ENCODE measurements at regions not wholly inside any gene's neighbourhood (a gene's known extent, or its start where the extent isn't known, plus 50 kb on each side); places are given as distances from the start of the nearest gene placed in this dataset.

DNA sequence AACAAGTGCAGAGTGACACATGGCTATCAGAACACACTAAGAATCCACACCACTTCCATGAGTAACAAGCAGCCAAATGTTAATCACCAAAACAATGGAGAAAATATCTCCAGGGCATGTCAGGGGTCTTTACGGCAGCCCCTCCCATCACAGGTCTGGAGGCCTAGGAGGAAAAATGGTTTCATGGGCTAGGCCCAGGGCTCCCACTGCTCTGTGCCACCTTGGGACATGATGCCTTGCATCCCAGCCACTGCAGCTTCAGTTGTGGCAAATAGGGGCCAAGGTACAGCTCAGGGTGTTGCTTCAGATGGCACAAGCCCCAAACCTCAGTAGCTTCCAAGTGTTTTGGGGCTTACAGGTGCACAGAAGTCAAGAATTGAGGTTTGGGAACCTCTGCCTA is 66.6 kb downstream of the NEURL3 start:
- in situ Hi-C loops (cut with HindIII; ENCODE audit: low pct_unique_long_range_greater_than_20kb, low sequenced_read_pairs), result loop anchor here (25.0 kb wide), 1 partner anchor 99 kb away; the partner anchor contains the start of gene ARID5A

DNA sequence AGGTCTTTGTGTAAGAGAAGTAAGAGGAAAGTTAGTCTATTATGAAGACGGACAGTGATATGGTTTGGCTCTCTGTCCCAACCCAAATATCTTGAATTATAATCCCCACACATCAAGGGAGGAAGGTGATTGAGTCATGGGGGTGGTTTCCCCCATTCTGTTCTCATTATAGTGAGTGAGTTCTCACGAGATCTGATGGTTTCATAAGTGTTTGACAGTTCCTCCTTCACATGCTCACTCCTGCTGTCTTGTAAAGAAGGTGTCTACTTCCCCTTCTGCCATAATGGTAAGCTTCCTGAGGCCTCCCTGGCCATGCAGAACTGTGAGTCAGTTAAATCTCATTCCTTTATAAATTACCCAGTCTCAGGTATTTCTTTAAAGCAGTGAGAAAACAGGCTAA is 67.6 kb downstream of the NEURL3 start:
- DNase-seq (ENCODE audit: low read depth, low spot score), result no peak
- in situ Hi-C loops (cut with HindIII; ENCODE audit: low pct_unique_long_range_greater_than_20kb, low sequenced_read_pairs), result loop anchor here (25.0 kb wide), 1 partner anchor 100 kb away; the partner anchor contains the start of gene ARID5A

More for the DNA sequence above, 66.6 kb downstream of the NEURL3 start:
- DNase-seq (ENCODE audit: low read depth, low spot score), result no peak

DNA sequence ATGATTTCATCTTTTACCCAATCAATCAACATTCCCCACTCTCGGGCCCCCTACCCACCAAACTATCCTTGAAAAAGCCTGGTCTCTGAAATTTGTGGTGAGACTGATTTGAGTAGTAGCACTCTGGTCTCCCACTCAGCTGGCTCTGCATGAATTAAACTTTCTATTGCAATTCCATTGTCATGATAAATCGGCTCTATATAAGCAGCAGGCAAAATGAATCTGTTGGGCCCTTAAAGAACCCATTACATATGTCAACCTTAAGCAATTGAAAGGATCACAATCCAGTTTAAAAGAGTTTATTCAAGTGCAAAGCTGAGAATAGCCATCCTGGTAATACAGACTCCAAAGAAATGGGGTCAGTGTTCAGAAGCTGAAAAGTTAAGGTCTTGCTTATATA is 68.2 kb downstream of the NEURL3 start:
- in situ Hi-C loops (cut with HindIII; ENCODE audit: low pct_unique_long_range_greater_than_20kb, low sequenced_read_pairs), result loop anchor here (25.0 kb wide), 1 partner anchor 100 kb away; the partner anchor contains the start of gene ARID5A
- no peak for DNase-seq (ENCODE audit: low read depth, low spot score)

DNA sequence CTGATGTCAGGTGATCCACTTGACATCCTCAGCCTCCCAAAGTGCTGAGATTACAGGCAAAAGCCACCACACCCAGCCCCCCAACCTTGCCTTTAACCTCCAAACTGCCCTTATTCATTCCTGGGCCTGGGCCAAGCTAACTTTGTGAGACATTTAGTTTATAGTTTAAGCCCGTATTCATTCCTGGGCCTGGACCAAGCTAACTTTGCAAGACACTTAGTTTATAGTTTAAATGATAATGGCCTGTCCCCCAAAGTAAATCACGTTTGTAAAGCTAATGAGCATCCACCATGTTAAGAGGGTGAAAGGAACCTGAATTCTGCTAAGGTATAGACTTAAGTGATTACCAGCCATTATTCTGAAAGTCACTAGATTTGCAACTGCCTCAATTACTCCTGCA is 68.7 kb downstream of the NEURL3 start:
- in situ Hi-C loops (cut with HindIII; ENCODE audit: low pct_unique_long_range_greater_than_20kb, low sequenced_read_pairs), result loop anchor here (25.0 kb wide), 1 partner anchor 101 kb away; the partner anchor contains the start of gene ARID5A
- DNase-seq (ENCODE audit: low read depth, low spot score), result no peak

DNA sequence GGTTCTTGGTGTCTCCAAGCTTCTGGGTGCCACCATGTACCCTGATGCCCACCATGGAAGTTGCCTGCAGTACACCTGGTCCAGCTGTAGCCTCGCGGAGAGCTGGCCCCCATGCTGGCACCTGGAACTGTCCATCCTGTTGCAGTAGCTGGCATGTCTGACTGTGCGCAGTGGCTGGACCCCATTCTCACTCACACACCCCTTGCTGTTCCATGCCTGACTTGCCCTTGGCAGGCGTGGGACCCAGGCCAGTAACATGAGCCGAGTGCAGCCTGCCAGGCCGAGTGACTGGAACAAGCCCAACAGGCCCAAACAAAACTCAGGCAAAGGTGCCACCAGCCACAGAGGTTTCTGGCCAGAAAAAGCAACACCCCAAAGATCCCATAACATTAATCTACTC is 73.8 kb downstream of the NEURL3 start:
- no peak for DNase-seq (ENCODE audit: low read depth, low spot score)
- in situ Hi-C loops (cut with HindIII; ENCODE audit: low pct_unique_long_range_greater_than_20kb, low sequenced_read_pairs), result loop anchor here (25.0 kb wide), 1 partner anchor 106 kb away; the partner anchor contains the start of gene ARID5A

DNA sequence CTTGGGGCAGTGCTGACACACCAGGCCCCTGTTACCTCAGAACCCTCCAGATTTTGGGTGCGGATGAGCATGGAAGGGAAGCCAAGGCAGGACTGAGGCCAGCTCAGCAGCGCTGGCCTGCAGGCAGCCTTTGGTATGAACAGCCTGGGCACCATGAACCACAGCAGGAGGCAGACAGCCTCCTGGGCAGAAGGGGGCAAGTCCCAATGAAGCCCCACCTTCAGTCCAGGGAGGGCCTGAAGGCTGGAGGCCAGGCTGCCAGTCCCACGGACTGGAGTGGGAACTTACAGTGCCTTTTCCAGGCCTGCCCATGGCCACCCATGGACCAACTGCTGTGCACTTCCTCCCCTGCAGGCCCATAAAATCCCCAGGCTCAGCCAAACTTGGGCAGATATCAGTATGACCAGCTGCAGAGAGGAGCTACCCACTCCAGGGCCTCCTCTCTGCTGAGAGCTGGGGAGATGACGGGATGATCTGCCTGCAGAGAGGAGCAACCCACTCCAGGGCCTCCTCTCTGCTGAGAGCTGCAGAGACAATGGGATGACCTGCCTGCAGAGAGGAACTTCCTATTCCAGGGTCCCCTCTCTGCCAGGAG is 74.7 kb downstream of the NEURL3 start:
- no peak for DNase-seq (ENCODE audit: low read depth, low spot score)
- in situ Hi-C loops (cut with HindIII; ENCODE audit: low pct_unique_long_range_greater_than_20kb, low sequenced_read_pairs), result loop anchor here (25.0 kb wide), 1 partner anchor 107 kb away; the partner anchor contains the start of gene ARID5A

DNA sequence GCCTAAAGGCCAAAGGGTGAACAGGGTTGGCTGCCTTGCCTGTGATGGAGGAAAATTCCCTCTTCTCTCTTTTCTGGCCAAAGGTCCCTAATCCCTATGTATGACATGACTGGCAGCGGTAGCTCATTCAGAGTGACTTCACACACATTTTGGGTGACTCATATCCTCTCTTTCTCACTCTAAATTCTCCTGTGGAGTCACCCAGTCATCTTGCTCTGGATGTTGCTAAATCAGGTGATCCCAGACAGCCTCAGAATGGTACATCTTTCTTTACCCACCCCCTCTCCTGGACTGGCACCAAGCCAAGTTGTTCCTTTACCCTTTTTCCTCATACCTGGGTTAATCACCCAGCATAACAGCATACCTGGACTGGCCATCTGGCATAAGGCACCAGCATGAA is 77.2 kb downstream of the NEURL3 start:
- no peak for DNase-seq (ENCODE audit: low read depth, low spot score)
- in situ Hi-C loops (cut with HindIII; ENCODE audit: low pct_unique_long_range_greater_than_20kb, low sequenced_read_pairs), result loop anchor here (25.0 kb wide), 1 partner anchor 109 kb away; the partner anchor contains the start of gene ARID5A

DNA sequence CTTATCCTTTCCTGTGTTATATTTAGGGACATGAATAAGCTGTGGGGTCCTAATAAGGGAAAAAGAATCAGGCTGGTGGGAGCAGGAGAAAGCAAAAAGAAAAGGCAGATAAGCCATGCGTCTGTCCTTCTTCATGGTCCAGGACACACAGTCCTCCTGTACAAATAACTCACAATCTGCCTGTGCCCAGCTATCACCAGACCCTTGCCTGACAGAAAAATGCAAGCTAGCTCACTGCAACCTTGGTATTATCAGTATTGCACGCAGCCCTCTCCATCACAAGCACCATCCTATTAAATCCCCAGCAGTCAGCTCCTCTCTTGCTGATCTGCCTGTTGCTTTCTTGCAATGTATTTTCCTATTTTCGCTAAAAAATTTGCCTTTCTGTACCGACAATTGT is 78.0 kb downstream of the NEURL3 start:
- DNase-seq (ENCODE audit: low read depth, low spot score), result no peak
- in situ Hi-C loops (cut with HindIII; ENCODE audit: low pct_unique_long_range_greater_than_20kb, low sequenced_read_pairs), result loop anchor here (25.0 kb wide), 1 partner anchor 110 kb away; the partner anchor contains the start of gene ARID5A

DNA sequence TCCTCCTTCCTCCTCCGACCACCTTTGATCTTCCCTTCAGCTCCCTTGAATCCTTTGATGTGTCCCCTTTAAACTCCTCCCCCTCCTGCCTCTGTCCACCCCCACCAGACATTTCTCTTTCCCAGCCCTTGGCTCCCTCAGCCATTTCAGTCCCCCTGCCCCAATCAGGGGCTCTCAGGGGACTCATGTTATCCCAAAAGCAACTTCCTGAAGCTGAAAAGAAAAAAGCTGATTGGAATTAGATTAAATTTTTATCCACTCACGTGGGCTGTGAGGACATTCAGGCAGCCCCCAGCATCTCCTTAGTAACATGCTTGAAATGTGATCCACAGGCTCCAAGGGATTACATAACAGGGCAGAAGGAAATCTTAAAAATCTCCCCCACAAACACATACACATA is 81.3 kb downstream of the NEURL3 start:
- in situ Hi-C loops (cut with HindIII; ENCODE audit: low pct_unique_long_range_greater_than_20kb, low sequenced_read_pairs), result no loop called here
- no peak for DNase-seq (ENCODE audit: low read depth, low spot score)

Measured in SK-MEL-5 (cell line).